Keratinocyte (primary cell): ENCODE measurements at regions not wholly inside any gene's neighbourhood (a gene's known extent, or its start where the extent isn't known, plus 50 kb on each side); places are given as distances from the start of the nearest gene placed in this dataset.

ENCODE experiments used
- DNase-seq: peaks from one replicate; pipeline ENCODE4 v3.0.0-alpha.2; 2011; ENCODE audit warnings: low read depth, missing footprints, low spot score
- FAIRE-seq: peaks from 2 replicates; lab custom pipeline; 2011; peaks lifted over from hg19 to GRCh38; lab: Jason Lieb, UNC
- H2AFZ ChIP-seq: 2 replicates; pipeline ENCODE4 v1.6.0; 2012; ENCODE audit warnings: low read length, control low read depth, inconsistent platforms; ENCODE audit not compliant: control insufficient read depth
- H3K27ac ChIP-seq: 2 replicates; pipeline ENCODE4 v1.5.1; 2011; ENCODE audit warnings: low read length; ENCODE audit not compliant: control insufficient read depth, insufficient read depth
- H3K27me3 ChIP-seq: 3 replicates; pipeline ENCODE4 v1.6.0; 2011; ENCODE audit warnings: low read length; ENCODE audit not compliant: control insufficient read depth, insufficient read depth; ENCODE audit errors: extremely low read depth
- H3K36me3 ChIP-seq, 2 experiments: 2 replicates in 1 of 2; 3 replicates in 1 of 2; pipeline ENCODE4 v1.5.1; 2011; ENCODE audit warnings: low read length in 2 of 2, mild to moderate bottlenecking in 1 of 2; ENCODE audit not compliant: control insufficient read depth in 2 of 2, insufficient read depth in 2 of 2; ENCODE audit errors: extremely low read depth in 1 of 2
- H3K4me1 ChIP-seq: 3 replicates; pipeline ENCODE4 v1.5.1; 2011; ENCODE audit warnings: low read length; ENCODE audit not compliant: control insufficient read depth, insufficient read depth; ENCODE audit errors: extremely low read depth
- H3K4me2 ChIP-seq: 3 replicates; pipeline ENCODE4 v1.6.0; 2011; ENCODE audit warnings: low read depth, low read length; ENCODE audit not compliant: control insufficient read depth, insufficient read depth; ENCODE audit errors: extremely low read depth
- H3K4me3 ChIP-seq, 3 experiments: fragments of 200-600 bp in 1 of 3; sonication (generic) in 1 of 3; 2 replicates in 2 of 3; 3 replicates in 1 of 3; pipeline ENCODE4 v1.5.1; 2011 to 2016; ENCODE audit warnings: low read length in 3 of 3, mild to moderate bottlenecking in 3 of 3, control low read depth in 2 of 3, inconsistent platforms in 1 of 3, low read depth in 1 of 3, mixed read lengths in 1 of 3, mixed run types in 1 of 3, moderate library complexity in 1 of 3; ENCODE audit not compliant: control insufficient read depth in 2 of 3, insufficient read depth in 2 of 3; ENCODE audit errors: extremely low read depth in 1 of 3
- H3K79me2 ChIP-seq: 2 replicates; pipeline ENCODE4 v1.6.0; 2012; ENCODE audit warnings: low read length; ENCODE audit not compliant: control insufficient read depth, insufficient read depth
- H3K9ac ChIP-seq: 3 replicates; pipeline ENCODE4 v1.6.0; 2011; ENCODE audit warnings: low read length; ENCODE audit not compliant: control insufficient read depth, insufficient read depth; ENCODE audit errors: extremely low read depth
- H3K9me1 ChIP-seq: 3 replicates; pipeline ENCODE4 v1.6.0; 2011; ENCODE audit warnings: low read length; ENCODE audit not compliant: control insufficient read depth, insufficient read depth; ENCODE audit errors: extremely low read depth
- H3K9me3 ChIP-seq: 2 replicates; pipeline ENCODE4 v1.5.1; 2012; ENCODE audit warnings: low read depth, low read length; ENCODE audit not compliant: control insufficient read depth
- H4K20me1 ChIP-seq: 3 replicates; pipeline ENCODE4 v1.6.0; 2011; ENCODE audit warnings: low read length; ENCODE audit not compliant: control insufficient read depth, insufficient read depth; ENCODE audit errors: extremely low read depth
- EZH2 ChIP-seq: IDR thresholded peaks from one replicate; pipeline ENCODE4 v1.6.1; 2012; ENCODE audit warnings: inconsistent platforms, mild to moderate bottlenecking, low read length, moderate library complexity
- dilution Hi-C: fragments of 300-500 bp; cut with MboI; formaldehyde crosslinking; loops from one replicate; pipeline ENCODE4 v1.7.0; 2020; ENCODE audit warnings: low sequenced_read_pairs; ENCODE audit not compliant: extremely low pct_ligation_motif_present
- TF ChIP-seq, protein P1 (sequence below), 3 experiments: IDR thresholded peaks in 1 of 3; conservative IDR thresholded peaks in 1 of 3; optimal IDR thresholded peaks in 1 of 3; 2 replicates in 2 of 3; 3 replicates in 1 of 3; pipeline versions ENCODE3 to v1.5.1; 2011; ENCODE audit warnings: low read length in 3 of 3, mild to moderate bottlenecking in 3 of 3, moderate library complexity in 2 of 3, control low read depth in 1 of 3, inconsistent platforms in 1 of 3; ENCODE audit not compliant: insufficient read depth in 2 of 3; ENCODE audit errors: extremely low read depth in 1 of 3

DNA sequence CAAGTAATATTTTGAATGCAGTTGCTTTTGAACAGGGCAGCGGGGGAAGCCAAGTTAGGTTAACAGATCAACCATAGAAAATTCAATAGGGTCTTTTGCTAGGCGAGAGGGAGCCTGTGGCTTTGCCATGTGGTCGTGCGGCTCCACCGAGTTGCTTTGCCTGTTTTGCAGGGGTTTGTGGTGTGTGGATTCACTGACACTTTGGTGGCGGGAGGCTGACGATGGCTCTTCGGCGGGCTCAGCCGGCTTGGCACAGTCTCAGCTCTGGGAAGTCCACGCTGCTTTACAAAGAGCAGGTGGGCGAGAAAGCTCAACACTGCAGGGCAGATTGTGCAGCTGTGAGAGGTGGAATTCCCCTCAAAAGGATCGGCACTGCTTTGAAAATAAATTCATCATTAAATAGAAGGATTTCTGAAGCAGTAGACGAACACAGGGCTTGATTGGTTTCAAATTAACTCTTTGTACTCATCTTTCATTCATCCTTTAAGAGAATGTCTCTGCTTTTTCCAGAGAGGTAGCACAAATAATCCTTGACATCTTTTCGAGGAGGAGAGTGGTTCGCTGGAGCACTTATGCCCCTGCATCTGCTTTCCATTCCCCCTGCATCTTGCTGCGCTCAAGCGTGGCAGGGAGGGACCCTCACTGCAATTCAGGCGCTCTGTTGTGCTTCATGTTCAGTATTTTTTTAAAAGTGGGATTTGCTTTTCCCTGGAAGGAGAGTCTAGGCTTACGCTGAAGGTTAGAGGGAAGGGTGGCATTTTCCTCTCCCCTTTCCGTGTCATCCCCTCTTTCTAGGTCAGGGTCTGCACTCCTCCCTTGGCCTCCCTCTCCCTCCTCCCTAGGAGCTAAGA, 201.8 kb upstream of the LEF1 start:
- no peak overlapping the region for H3K4me2 ChIP-seq
- H3K79me2 ChIP-seq = no peaks in the 10 kb centered on the region
- H3K9me3 ChIP-seq = no peaks in the 10 kb centered on the region
- no peak for DNase-seq
- dilution Hi-C loops = no loop called here
- TF ChIP-seq, protein P1, sequence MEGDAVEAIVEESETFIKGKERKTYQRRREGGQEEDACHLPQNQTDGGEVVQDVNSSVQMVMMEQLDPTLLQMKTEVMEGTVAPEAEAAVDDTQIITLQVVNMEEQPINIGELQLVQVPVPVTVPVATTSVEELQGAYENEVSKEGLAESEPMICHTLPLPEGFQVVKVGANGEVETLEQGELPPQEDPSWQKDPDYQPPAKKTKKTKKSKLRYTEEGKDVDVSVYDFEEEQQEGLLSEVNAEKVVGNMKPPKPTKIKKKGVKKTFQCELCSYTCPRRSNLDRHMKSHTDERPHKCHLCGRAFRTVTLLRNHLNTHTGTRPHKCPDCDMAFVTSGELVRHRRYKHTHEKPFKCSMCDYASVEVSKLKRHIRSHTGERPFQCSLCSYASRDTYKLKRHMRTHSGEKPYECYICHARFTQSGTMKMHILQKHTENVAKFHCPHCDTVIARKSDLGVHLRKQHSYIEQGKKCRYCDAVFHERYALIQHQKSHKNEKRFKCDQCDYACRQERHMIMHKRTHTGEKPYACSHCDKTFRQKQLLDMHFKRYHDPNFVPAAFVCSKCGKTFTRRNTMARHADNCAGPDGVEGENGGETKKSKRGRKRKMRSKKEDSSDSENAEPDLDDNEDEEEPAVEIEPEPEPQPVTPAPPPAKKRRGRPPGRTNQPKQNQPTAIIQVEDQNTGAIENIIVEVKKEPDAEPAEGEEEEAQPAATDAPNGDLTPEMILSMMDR (optimal IDR thresholded peaks at IDR 0.05 in 1 of 3, IDR thresholded peaks at IDR 0.05 in 1 of 3, conservative IDR thresholded peaks at IDR 0.05 in 1 of 3; ENCODE audit: extremely low read depth in 1 of 3, insufficient read depth in 2 of 3, low read length in 3 of 3) = no peak
- no peak for TF ChIP-seq EZH2
- no peak overlapping the region for H3K27ac ChIP-seq
- no peak overlapping the region for H3K9ac ChIP-seq
- H3K36me3 ChIP-seq = no peaks in the 10 kb centered on the region
- no peak overlapping the region for H3K4me3 ChIP-seq
- H3K4me1 ChIP-seq = no peaks in the 10 kb centered on the region
- FAIRE-seq = no peak
- no peaks in the 10 kb centered on the region for H3K9me1 ChIP-seq
- no peaks in the 10 kb centered on the region for H4K20me1 ChIP-seq
- H2AFZ ChIP-seq = no peak overlapping the region
- H3K27me3 ChIP-seq = peaks cover 15% of the 10 kb centered on the region

DNA sequence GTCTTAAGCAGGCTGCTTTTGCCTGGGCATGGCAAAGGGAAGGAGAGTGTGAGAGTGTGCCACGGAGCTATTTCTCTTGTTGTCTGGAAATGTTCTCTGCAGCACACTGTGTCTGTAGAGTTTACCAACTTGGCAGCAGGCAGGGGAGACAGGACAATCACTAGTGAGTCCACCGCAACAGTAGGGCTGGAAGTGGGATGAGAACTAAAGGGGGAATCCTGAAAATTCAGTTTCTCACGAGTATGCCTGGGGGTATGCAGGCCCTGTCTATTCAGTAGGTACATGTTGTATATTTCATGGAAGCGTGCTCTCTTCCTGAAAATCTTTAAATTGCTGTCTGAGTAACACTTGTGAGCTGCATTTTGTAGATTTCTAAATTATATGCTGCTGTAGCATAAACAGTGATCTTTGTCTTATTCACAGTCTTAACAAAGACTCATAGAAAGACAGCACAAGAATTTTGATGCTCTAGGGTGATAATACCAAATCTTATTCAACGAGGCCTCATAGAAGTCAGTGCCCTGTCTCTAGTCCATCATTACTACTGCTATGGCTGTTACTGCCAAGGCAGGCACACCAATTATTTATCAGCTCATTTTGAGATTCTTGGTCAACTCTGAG, 200.4 kb upstream of the LEF1 start:
- Histone ChIP-seq H3K9me1 (no peaks in the 10 kb centered on the region), H3K4me1 (no peaks in the 10 kb centered on the region), H3K79me2 (no peaks in the 10 kb centered on the region), H4K20me1 (no peaks in the 10 kb centered on the region), H3K27ac (no peak overlapping the region), H3K36me3 (no peaks in the 10 kb centered on the region), H2AFZ (no peak overlapping the region), H3K9ac (no peak overlapping the region), H3K27me3 (peaks cover 15% of the 10 kb centered on the region), H3K4me2 (no peak overlapping the region), H3K4me3 (no peak overlapping the region), H3K9me3 (no peaks in the 10 kb centered on the region)
- TF ChIP-seq EZH2 = no peak
- TF ChIP-seq, protein P1 (optimal IDR thresholded peaks at IDR 0.05 in 1 of 3, IDR thresholded peaks at IDR 0.05 in 1 of 3, conservative IDR thresholded peaks at IDR 0.05 in 1 of 3; ENCODE audit: extremely low read depth in 1 of 3, insufficient read depth in 2 of 3, low read length in 3 of 3) = no peak
- FAIRE-seq (no peak), DNase-seq (no peak)
- dilution Hi-C loops = no loop called here
